ENCODE measurements at regions not wholly inside any gene's neighbourhood (a gene's known extent, or its start where the extent isn't known, plus 50 kb on each side); places are given as distances from the start of the nearest gene placed in this dataset.

- no peak for TF ChIP-seq EZH2 (IDR thresholded peaks at IDR 0.05; ENCODE audit: low read length, unreplicated experiment)
- TF ChIP-seq EZH2phosphoT487 (IDR thresholded peaks at IDR 0.05; ENCODE audit: borderline replicate concordance, low read length): no peak
- TF ChIP-seq CTCF (conservative IDR thresholded peaks at IDR 0.05; ENCODE audit: low read depth, low read length): no peak
- no peak overlapping the region for H3K9ac ChIP-seq (ENCODE audit: low read length)
- CTCF ChIA-PET: no interaction called here
- H3K79me2 ChIP-seq (ENCODE audit: low read length): no peaks in the 10 kb centered on the region
- intact Hi-C loops (cut with micrococcal nuclease): no loop called here
- H4K20me1 ChIP-seq (ENCODE audit: low read length): no peaks in the 10 kb centered on the region
- no peaks in the 10 kb centered on the region for H3K4me1 ChIP-seq (ENCODE audit: insufficient read depth, low read length)
- H3K9me3 ChIP-seq (ENCODE audit: low read length): peaks cover 11% of the 10 kb centered on the region
- no peak overlapping the region for H3K4me3 ChIP-seq (ENCODE audit: low read length)
- H3K36me3 ChIP-seq (ENCODE audit: low read depth, low read length): no peaks in the 10 kb centered on the region
- no peak for ATAC-seq
- no TSS peak for BruUV-seq (replicated peaks)
- H3K4me2 ChIP-seq (ENCODE audit: low read length): no peak overlapping the region
- no peaks in the 10 kb centered on the region for H3F3A ChIP-seq (ENCODE audit: low read length, unreplicated experiment)
- no peak overlapping the region for H3K27ac ChIP-seq (ENCODE audit: low read length)
- POLR2A ChIA-PET (ENCODE audit: unreplicated experiment): no interaction called here
- H2AFZ ChIP-seq (ENCODE audit: low read length): no peak overlapping the region
- peaks cover 34% of the 10 kb centered on the region for H3K27me3 ChIP-seq (ENCODE audit: low read length)
- no peak for DNase-seq
- no peaks in the 10 kb centered on the region for H3K9me2 ChIP-seq (replicated peaks; ENCODE audit: low read length)
These were observed 73.2 kb upstream of the BHLHE23 start for GRCh38 chr20:63079971-63080370.

GRCh38 chr20:63077705-63078104, 70.9 kb upstream of the BHLHE23 start:
- Histone ChIP-seq H3K9me2 (replicated peaks; ENCODE audit: low read length) (no peaks in the 10 kb centered on the region), H4K20me1 (ENCODE audit: low read length) (no peaks in the 10 kb centered on the region), H3K4me1 (ENCODE audit: insufficient read depth, low read length) (no peaks in the 10 kb centered on the region), H3K9ac (ENCODE audit: low read length) (no peak overlapping the region), H3K27ac (ENCODE audit: low read length) (no peak overlapping the region), H2AFZ (ENCODE audit: low read length) (no peak overlapping the region), H3K4me3 (ENCODE audit: low read length) (no peak overlapping the region), H3K36me3 (ENCODE audit: low read depth, low read length) (no peaks in the 10 kb centered on the region), H3K79me2 (ENCODE audit: low read length) (no peaks in the 10 kb centered on the region), H3F3A (ENCODE audit: low read length, unreplicated experiment) (no peaks in the 10 kb centered on the region), H3K4me2 (ENCODE audit: low read length) (no peak overlapping the region), H3K9me3 (ENCODE audit: low read length) (peaks cover 11% of the 10 kb centered on the region), H3K27me3 (ENCODE audit: low read length) (peaks cover 25% of the 10 kb centered on the region)
- ATAC-seq (no peak), DNase-seq (no peak)
- CTCF ChIA-PET: no interaction called here
- intact Hi-C loops (cut with micrococcal nuclease): no loop called here
- TF ChIP-seq EZH2 (IDR thresholded peaks at IDR 0.05; ENCODE audit: low read length, unreplicated experiment) (no peak), EZH2phosphoT487 (IDR thresholded peaks at IDR 0.05; ENCODE audit: borderline replicate concordance, low read length) (no peak), CTCF (conservative IDR thresholded peaks at IDR 0.05; ENCODE audit: low read depth, low read length) (no peak)
- POLR2A ChIA-PET (ENCODE audit: unreplicated experiment): no interaction called here
- BruUV-seq (replicated peaks): no TSS peak

- Histone ChIP-seq H3K4me2 (ENCODE audit: low read length) (no peak overlapping the region), H2AFZ (ENCODE audit: low read length) (no peak overlapping the region), H3K9me3 (ENCODE audit: low read length) (peaks cover 11% of the 10 kb centered on the region), H3K27me3 (ENCODE audit: low read length) (peaks cover 25% of the 10 kb centered on the region), H3K4me1 (ENCODE audit: insufficient read depth, low read length) (no peaks in the 10 kb centered on the region; the same call in 1 of the 2 replicates), H4K20me1 (ENCODE audit: low read length) (no peaks in the 10 kb centered on the region), H3K9me2 (replicated peaks; ENCODE audit: low read length) (no peaks in the 10 kb centered on the region), H3K9ac (ENCODE audit: low read length) (no peak overlapping the region), H3K4me3 (ENCODE audit: low read length) (no peak overlapping the region), H3K36me3 (ENCODE audit: low read depth, low read length) (no peaks in the 10 kb centered on the region), H3K27ac (ENCODE audit: low read length) (no peak overlapping the region), H3K79me2 (ENCODE audit: low read length) (no peaks in the 10 kb centered on the region), H3F3A (ENCODE audit: low read length, unreplicated experiment) (no peaks in the 10 kb centered on the region)
- intact Hi-C loops (cut with micrococcal nuclease): no loop called here
- DNase-seq: no peak
- no TSS peak for BruUV-seq (replicated peaks)
- ATAC-seq: no peak
- TF ChIP-seq CTCF (conservative IDR thresholded peaks at IDR 0.05; ENCODE audit: low read depth, low read length) (no peak), EZH2phosphoT487 (IDR thresholded peaks at IDR 0.05; ENCODE audit: borderline replicate concordance, low read length) (no peak), EZH2 (IDR thresholded peaks at IDR 0.05; ENCODE audit: low read length, unreplicated experiment) (no peak)
- ChIA-PET CTCF (no interaction called here), POLR2A (ENCODE audit: unreplicated experiment) (no interaction called here)
These were observed 69.7 kb upstream of the BHLHE23 start for GRCh38 chr20:63076421-63076820.

Measured in PC-3 (cell line).